Skeletal muscle tissue (tissue), 3 donors: ENCODE measurements at regions not wholly inside any gene's neighbourhood (a gene's known extent, or its start where the extent isn't known, plus 50 kb on each side); places are given as distances from the start of the nearest gene placed in this dataset.

Experiments
- H3K27ac ChIP-seq: one replicate; pipeline ENCODE4 v1.7.0; 2013; ENCODE audit warnings: mild to moderate bottlenecking, low read depth, low read length, inconsistent platforms
- H3K27me3 ChIP-seq, 3 donors: one replicate each; pipeline ENCODE4 v1.7.0; 2013; ENCODE audit warnings: low read length in 3 of 3; ENCODE audit not compliant: control insufficient read depth in 3 of 3, insufficient read depth in 3 of 3
- H3K36me3 ChIP-seq, 3 donors: one replicate each; pipeline ENCODE4 v1.7.0; 2013; ENCODE audit warnings: low read length in 3 of 3; ENCODE audit not compliant: control insufficient read depth in 3 of 3, insufficient read depth in 3 of 3
- H3K4me1 ChIP-seq, 3 donors: one replicate each; pipeline ENCODE4 v1.7.0; 2013; ENCODE audit warnings: low read length in 3 of 3, mild to moderate bottlenecking in 3 of 3; ENCODE audit not compliant: control insufficient read depth in 3 of 3, insufficient read depth in 3 of 3
- H3K4me3 ChIP-seq, 3 donors: one replicate each; pipeline ENCODE4 v1.7.0; 2013; ENCODE audit warnings: low read length in 3 of 3
- H3K9ac ChIP-seq, 3 donors: one replicate each; pipeline ENCODE4 v1.7.0; 2013; ENCODE audit warnings: low read length in 3 of 3, mild to moderate bottlenecking in 3 of 3, moderate library complexity in 2 of 3, low read depth in 1 of 3
- H3K9me3 ChIP-seq, 3 donors: one replicate each; pipeline ENCODE4 v1.7.0; 2013; ENCODE audit warnings: low read length in 3 of 3; ENCODE audit not compliant: control insufficient read depth in 3 of 3
- donor health status: Osteomylitis.

DNA sequence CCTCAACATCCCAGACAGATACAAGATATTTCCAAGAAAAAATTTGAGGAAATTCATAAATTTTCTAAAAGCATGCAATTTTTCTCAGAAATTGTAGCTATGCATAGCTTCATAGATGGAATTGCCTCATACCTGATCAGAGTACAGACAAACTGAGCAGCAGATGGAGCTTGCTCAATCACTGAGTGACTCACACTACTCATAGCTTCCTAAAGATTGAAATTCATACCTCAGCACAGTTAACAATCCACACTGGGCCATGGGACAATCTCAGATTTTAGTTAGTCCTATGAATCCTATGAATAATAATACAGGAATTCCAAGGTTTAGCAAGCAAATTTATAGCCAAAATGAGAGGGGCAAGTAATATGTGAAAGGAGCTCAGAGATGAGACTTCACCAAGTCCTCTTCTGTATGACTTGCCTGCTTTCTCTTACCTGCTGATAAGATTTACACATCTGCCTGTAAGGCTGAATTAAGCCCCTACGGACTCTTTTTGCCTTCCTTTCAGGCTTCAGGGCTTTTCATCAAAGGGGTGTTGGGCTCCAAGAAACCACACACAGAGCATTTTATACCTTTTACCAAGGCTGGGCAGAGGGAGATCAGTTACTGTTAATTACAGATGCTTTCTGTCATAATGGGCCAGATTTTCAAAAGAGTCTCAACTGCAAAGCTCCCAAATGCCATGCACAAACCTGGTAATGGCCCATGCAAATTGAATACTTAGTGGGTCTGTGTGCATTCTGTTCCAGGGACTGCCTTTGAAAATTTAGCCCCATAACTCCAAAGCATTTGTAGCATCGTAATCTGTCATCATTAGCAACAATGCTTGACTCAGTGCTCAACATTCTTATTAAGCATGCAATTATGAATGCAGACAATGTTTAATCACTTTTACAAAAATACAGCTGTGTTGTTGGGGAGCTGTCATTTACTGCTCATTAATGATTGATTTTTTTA lies 439.3 kb downstream of the DTWD2 start:
- Histone ChIP-seq H3K9ac (no peak overlapping the region), H3K27ac (no peak overlapping the region), H3K9me3 (no peaks in the 10 kb centered on the region), H3K4me1 (no peaks in the 10 kb centered on the region), H3K27me3 (no peaks in the 10 kb centered on the region), H3K4me3 (no peak overlapping the region), H3K36me3 (no peaks in the 10 kb centered on the region)

DNA sequence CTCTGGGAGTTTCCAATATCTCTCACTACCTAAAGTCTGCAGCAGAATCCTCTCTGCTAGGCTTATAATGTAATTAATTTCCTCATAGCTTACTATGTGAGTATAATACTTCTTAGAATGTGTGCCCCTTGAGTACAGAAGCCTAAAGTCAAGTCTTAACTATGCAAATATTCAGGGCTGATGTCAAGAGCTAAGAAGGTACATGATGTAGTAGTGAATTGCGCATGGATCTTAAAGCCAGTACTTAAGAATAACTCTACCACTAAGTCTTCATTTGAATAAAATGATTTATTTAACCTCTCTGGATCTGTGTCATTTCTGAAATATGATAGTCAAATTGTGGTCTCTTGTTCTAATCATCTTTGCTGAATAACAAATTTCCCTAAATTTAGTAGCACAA lies 442.9 kb downstream of the DTWD2 start:
- no peaks in the 10 kb centered on the region for H3K27me3 ChIP-seq
- no peaks in the 10 kb centered on the region for H3K9me3 ChIP-seq
- H3K4me3 ChIP-seq, result no peak overlapping the region
- H3K27ac ChIP-seq, result no peak overlapping the region
- H3K4me1 ChIP-seq, result no peaks in the 10 kb centered on the region
- H3K9ac ChIP-seq, result no peak overlapping the region
- no peaks in the 10 kb centered on the region for H3K36me3 ChIP-seq

DNA sequence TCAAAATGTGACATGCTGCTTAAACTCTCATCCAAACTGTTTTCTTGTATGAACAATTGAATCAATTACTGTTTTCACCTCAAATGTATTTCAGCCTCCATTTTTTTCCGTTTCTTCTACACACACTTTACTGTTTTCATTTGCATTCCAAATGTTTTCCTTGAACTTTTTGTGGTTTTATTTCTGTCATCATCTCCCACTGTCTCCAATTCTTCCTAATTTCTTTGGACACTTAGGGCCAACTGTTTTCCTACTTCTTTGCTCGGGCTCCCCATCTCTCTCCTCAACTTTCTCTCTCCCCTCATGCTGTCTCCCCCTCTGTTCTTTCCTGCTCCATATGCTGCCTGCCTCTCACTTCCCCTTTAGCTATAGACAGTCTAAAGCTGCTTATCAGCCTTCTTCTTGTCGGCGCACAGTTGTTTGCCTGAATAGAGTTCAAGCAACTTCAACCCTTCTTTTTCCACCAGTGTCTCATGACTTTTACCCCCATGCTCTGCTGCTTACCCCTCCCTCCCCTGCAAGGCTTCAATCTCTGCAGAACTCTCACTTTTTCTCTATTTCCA lies 443.4 kb downstream of the DTWD2 start:
- H3K36me3 ChIP-seq, result no peaks in the 10 kb centered on the region
- H3K9me3 ChIP-seq, result no peaks in the 10 kb centered on the region
- H3K27ac ChIP-seq, result no peak overlapping the region
- no peaks in the 10 kb centered on the region for H3K27me3 ChIP-seq
- H3K9ac ChIP-seq, result no peak overlapping the region
- no peak overlapping the region for H3K4me3 ChIP-seq
- H3K4me1 ChIP-seq, result no peaks in the 10 kb centered on the region

DNA sequence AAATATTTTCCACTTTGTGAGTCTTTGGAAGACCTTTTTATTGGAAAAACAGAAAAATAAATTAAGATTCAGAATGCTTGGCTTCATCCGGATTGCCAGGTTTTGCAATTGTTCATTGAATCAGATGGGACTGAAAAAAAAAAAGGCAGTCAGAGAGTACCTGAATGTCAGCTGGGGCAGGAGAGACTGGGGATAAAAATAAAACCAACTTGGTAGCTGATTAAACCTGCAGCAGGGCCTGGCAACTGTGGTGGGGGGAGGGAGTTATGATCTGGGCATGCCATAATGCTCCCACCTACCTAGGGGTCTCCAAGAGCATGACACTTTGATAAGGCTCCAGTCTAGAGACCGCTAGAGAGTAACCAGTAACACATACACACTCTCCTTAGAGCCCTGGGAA lies 454.4 kb downstream of the DTWD2 start:
- Histone ChIP-seq H3K9me3 (no peaks in the 10 kb centered on the region), H3K4me1 (no peaks in the 10 kb centered on the region), H3K4me3 (no peak overlapping the region), H3K36me3 (no peaks in the 10 kb centered on the region), H3K9ac (no peak overlapping the region), H3K27me3 (no peaks in the 10 kb centered on the region), H3K27ac (no peak overlapping the region)

DNA sequence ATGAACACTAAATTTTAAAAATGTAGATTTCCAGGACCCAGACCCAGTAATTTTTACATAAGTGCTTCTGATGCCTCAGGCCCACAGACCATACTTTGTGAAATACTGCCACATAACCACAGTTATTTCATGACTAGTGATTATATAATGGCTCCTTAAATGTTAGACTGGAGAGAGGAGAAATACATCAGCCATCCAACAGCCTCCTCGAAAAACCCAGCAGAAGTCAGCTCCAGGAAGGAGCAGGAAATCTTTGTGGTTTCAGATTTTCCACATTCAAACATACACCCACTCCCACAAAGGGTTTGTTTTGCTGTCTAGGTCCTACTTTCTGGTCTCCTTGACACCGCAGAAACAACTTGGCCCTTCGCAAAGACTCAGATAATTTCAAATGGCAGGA lies 455.2 kb downstream of the DTWD2 start:
- Histone ChIP-seq H3K36me3 (no peaks in the 10 kb centered on the region), H3K9me3 (no peaks in the 10 kb centered on the region), H3K4me1 (no peaks in the 10 kb centered on the region), H3K27me3 (no peaks in the 10 kb centered on the region), H3K9ac (no peak overlapping the region), H3K27ac (no peak overlapping the region), H3K4me3 (no peak overlapping the region)

DNA sequence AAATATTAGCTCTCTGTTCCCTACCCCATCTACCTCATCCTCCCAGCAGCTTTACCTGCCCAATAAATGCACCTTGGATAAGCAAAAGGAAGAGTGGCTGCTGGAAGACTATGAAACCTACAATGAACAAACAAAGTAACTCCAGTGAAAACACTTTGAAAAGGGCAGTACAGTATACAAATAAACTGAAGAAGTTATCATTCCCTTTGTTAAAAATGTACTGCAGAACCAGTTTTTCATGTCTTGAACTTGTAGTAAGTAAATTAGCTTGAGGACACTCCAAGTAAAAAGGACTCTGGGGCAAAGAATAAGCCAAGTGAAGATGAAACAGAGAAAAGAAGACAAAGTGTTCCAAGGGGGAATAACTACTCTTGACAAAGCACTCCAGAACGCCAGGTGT lies 457.1 kb downstream of the DTWD2 start:
- Histone ChIP-seq H3K4me3 (no peak overlapping the region), H3K9ac (no peak overlapping the region), H3K27me3 (no peaks in the 10 kb centered on the region), H3K4me1 (no peaks in the 10 kb centered on the region), H3K36me3 (no peaks in the 10 kb centered on the region), H3K27ac (no peak overlapping the region), H3K9me3 (no peaks in the 10 kb centered on the region)

DNA sequence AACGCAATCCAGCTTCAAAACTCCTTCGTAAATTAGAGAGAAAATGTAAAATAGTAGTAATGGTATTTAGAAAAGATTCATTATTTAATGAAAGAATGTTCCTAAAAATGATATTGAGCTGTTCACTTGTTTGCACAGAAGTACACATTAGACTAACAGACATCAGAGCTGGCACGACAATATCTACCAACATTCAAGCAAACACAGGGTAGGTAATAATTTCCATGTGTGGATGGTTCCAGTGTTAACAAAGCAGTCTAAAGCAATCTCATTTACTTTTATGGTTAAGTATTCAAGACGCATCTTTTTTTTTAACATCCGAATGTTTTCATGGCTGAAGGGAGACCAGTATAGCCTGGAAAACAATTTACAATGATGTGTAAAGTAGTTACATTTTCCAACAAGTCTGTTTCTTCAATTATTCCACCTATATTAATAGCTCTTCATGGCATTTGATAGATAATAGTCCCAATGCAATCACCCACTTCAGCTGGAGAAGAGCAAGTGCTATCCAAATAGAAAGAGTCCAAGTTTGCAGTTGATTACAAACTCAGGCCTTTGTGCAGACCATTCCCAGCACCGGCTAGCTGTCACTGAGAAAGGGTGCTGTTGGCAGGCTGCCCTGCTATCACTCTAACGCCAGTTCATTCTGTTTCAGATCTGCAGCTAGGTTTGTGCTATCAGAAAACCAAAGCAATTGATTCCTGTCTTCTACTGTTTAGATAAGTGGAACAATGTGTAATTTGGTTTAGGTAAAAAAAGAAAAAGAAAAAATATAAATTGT lies 458.8 kb downstream of the DTWD2 start:
- H3K4me1 ChIP-seq, result no peaks in the 10 kb centered on the region
- no peaks in the 10 kb centered on the region for H3K36me3 ChIP-seq
- no peak overlapping the region for H3K4me3 ChIP-seq
- no peak overlapping the region for H3K27ac ChIP-seq
- no peaks in the 10 kb centered on the region for H3K27me3 ChIP-seq
- no peak overlapping the region for H3K9ac ChIP-seq
- no peaks in the 10 kb centered on the region for H3K9me3 ChIP-seq

DNA sequence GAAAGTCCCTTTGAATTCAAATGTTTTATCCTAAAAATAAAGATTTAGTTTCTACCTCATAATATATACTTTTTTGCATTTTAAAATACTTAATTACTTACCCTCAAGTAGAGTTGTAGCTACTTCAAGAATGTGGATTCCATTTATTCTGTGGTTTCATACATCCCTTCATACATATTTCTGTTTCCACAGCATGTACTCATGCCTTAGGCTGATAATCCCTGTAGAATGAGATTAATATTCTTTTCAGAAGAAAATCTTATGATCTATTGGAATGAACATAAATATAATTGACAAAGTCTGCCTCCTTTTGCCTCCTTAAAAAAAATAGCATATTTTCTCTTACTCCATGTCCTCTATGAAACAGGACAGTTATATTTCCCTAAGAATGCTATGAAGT lies 465.7 kb downstream of the DTWD2 start:
- no peak overlapping the region for H3K4me3 ChIP-seq
- no peaks in the 10 kb centered on the region for H3K27me3 ChIP-seq
- no peaks in the 10 kb centered on the region for H3K4me1 ChIP-seq
- no peak overlapping the region for H3K9ac ChIP-seq
- no peak overlapping the region for H3K27ac ChIP-seq
- no peaks in the 10 kb centered on the region for H3K9me3 ChIP-seq
- H3K36me3 ChIP-seq, result no peaks in the 10 kb centered on the region

DNA sequence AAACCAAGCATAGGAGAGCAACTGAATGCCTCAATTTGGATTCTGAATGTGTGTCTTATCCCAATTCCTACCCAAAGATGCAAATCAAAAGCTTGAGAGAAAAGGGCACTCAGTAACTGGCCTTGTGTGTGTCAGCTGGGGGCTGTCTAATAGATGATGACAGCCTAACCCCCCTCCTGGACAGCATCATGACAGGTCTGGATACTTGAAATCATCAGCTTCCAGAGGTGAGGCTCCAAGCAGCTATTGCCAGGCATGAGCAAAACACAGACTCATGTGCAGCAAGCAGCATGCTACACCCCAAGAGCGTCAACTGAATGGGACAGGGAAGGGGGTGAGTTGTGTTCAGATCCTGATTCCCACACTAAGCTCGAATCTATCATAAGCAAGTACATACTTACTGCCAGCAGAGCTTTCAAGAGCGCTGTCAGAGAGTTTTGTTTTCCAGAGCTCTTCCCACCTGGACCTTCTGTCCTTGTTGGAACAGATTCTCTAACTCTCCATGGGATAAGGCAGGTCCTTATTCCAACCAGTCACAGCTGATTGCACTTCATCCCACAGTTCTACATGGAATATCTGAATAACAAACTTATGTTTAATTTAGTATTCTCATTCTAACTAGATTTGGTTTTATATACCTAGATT lies 467.5 kb downstream of the DTWD2 start:
- no peaks in the 10 kb centered on the region for H3K27me3 ChIP-seq
- H3K4me1 ChIP-seq, result no peaks in the 10 kb centered on the region
- no peaks in the 10 kb centered on the region for H3K9me3 ChIP-seq

More for the DNA sequence above, 467.5 kb downstream of the DTWD2 start:
- Histone ChIP-seq H3K27ac (no peak overlapping the region), H3K9ac (no peak overlapping the region), H3K36me3 (no peaks in the 10 kb centered on the region), H3K4me3 (no peak overlapping the region)
